ENCODE measurements at regions not wholly inside any gene's neighbourhood (a gene's known extent, or its start where the extent isn't known, plus 50 kb on each side); places are given as distances from the start of the nearest gene placed in this dataset.

GRCh38 chrX:138885886-138886285 lies 174.4 kb upstream of the FGF13 start:
- H2BK20ac ChIP-seq (ENCODE audit: low read length), result no peak overlapping the region
- POLR2A ChIA-PET (ENCODE audit: partially characterized antibody), result no interaction called here
- CTCF ChIA-PET (ENCODE audit: partially characterized antibody), result no interaction called here
- no peaks in the 10 kb centered on the region for H3K79me1 ChIP-seq (ENCODE audit: low read depth, low read length)
- no peaks in the 10 kb centered on the region for H3K4me1 ChIP-seq (replicated peaks in 1 of 4; ENCODE audit: control insufficient read depth in 3 of 4, insufficient read depth in 4 of 4, low read length in 3 of 4)
- no peak overlapping the region for H4K91ac ChIP-seq (replicated peaks; ENCODE audit: insufficient read length, low read length)
- no peak overlapping the region for H3K4me3 ChIP-seq (ENCODE audit: extremely low read depth in 1 of 4, insufficient read depth in 2 of 4, low read depth in 3 of 4, low read length in 4 of 4)
- H3K9me3 ChIP-seq (ENCODE audit: insufficient read depth in 2 of 2, low read depth in 1 of 2, low read length in 1 of 2), result no peaks in the 10 kb centered on the region
- no peaks in the 10 kb centered on the region for H4K20me1 ChIP-seq (replicated peaks in 1 of 2; ENCODE audit: control insufficient read depth in 1 of 2, insufficient read depth in 2 of 2, low read length in 2 of 2)
- no peak overlapping the region for H2AFZ ChIP-seq (ENCODE audit: low read length)
- no peak overlapping the region for H3K18ac ChIP-seq (ENCODE audit: extremely low read depth, low read length)
- no peak overlapping the region for H4K5ac ChIP-seq (ENCODE audit: insufficient read length, low read depth, low read length)
- H3K27me3 ChIP-seq (replicated peaks in 1 of 4; ENCODE audit: control insufficient read depth in 3 of 4, extremely low read depth in 1 of 4, insufficient read depth in 3 of 4, low read length in 3 of 4), result no peaks in the 10 kb centered on the region
- H2BK12ac ChIP-seq (ENCODE audit: low read depth, low read length), result no peak overlapping the region
- H3K27ac ChIP-seq (ENCODE audit: low read depth, low read length), result no peak overlapping the region
- no peak overlapping the region for H2BK5ac ChIP-seq (ENCODE audit: low read depth, low read length)
- H2AK5ac ChIP-seq (ENCODE audit: low read depth, low read length), result no peak overlapping the region
- H3K23ac ChIP-seq (ENCODE audit: insufficient read length), result no peak overlapping the region
- H2BK15ac ChIP-seq (ENCODE audit: low read length), result no peak overlapping the region
- H2BK120ac ChIP-seq (replicated peaks; ENCODE audit: low read depth, low read length), result no peak overlapping the region
- no peak overlapping the region for H3K9ac ChIP-seq (replicated peaks in 1 of 4; ENCODE audit: extremely low read depth in 1 of 4, low read depth in 3 of 4, low read length in 3 of 4)
- no peak overlapping the region for H3K4me2 ChIP-seq (ENCODE audit: insufficient read depth in 1 of 2, low read depth in 2 of 2, low read length in 2 of 2)
- FAIRE-seq, result no peak
- no peak for TF ChIP-seq JUND (IDR thresholded peaks at IDR 0.05; ENCODE audit: low read length)
- no peak for TF ChIP-seq SIRT6 (IDR thresholded peaks at IDR 0.05; ENCODE audit: low read length)
- TF ChIP-seq EGR1 (IDR thresholded peaks at IDR 0.05; ENCODE audit: borderline replicate concordance, low read depth, low read length), result no peak
- TF ChIP-seq CHD2 (IDR thresholded peaks at IDR 0.05; ENCODE audit: low read length), result no peak
- TF ChIP-seq ZNF274 (IDR thresholded peaks at IDR 0.05; ENCODE audit: borderline replicate concordance, extremely low read depth, low read length), result no peak
- TF ChIP-seq FOSL1 (IDR thresholded peaks at IDR 0.05; ENCODE audit: insufficient read depth, low read depth, low read length), result no peak
- WGBS, 2 experiments (ENCODE audit: extremely low coverage in 1 of 2, insufficient coverage in 1 of 2, insufficient read length in 1 of 2, insufficient replicate concordance in 2 of 2, low coverage in 1 of 2, low lambda C conversion rate in 2 of 2, missing lambda C conversion rate in 1 of 2), result 90% methylated on average over 6 of the region's 6 CpGs; no CpG with 5 or more reads in 1 of the 2 experiments
- no peak overlapping the region for H3K14ac ChIP-seq (ENCODE audit: insufficient read length)
- no peak for DNase-seq (ENCODE audit: low read depth in 1 of 2, low spot score in 2 of 2)
- no peak overlapping the region for H4K8ac ChIP-seq (ENCODE audit: extremely low read depth, insufficient read depth, low read length)
- H3K79me2 ChIP-seq (ENCODE audit: control insufficient read depth in 1 of 2, insufficient read depth in 2 of 2, low read length in 2 of 2), result no peaks in the 10 kb centered on the region
- no peaks in the 10 kb centered on the region for H3K23me2 ChIP-seq (ENCODE audit: low read depth, low read length)
- H3K56ac ChIP-seq (replicated peaks; ENCODE audit: insufficient read length, low read depth, low read length), result no peak overlapping the region
- no peak overlapping the region for H3K4ac ChIP-seq (replicated peaks; ENCODE audit: insufficient read length, low read depth, low read length)
- H3K36me3 ChIP-seq (ENCODE audit: control insufficient read depth in 2 of 4, insufficient read depth in 4 of 4, low read length in 3 of 4), result no peaks in the 10 kb centered on the region
